NCI-H345 (cell line): ENCODE measurements at regions not wholly inside any gene's neighbourhood (a gene's known extent, or its start where the extent isn't known, plus 50 kb on each side); places are given as distances from the start of the nearest gene placed in this dataset.
"Not testable (repeated sequence)": the region's sequence is repeated elsewhere in the genome, so short reads cannot be mapped to it uniquely, and the experiment has no call there.

Experiments used
- DNase-seq: peaks from one replicate; lab custom pipeline; 2025; lab: John Stamatoyannopoulos, UW

DNA sequence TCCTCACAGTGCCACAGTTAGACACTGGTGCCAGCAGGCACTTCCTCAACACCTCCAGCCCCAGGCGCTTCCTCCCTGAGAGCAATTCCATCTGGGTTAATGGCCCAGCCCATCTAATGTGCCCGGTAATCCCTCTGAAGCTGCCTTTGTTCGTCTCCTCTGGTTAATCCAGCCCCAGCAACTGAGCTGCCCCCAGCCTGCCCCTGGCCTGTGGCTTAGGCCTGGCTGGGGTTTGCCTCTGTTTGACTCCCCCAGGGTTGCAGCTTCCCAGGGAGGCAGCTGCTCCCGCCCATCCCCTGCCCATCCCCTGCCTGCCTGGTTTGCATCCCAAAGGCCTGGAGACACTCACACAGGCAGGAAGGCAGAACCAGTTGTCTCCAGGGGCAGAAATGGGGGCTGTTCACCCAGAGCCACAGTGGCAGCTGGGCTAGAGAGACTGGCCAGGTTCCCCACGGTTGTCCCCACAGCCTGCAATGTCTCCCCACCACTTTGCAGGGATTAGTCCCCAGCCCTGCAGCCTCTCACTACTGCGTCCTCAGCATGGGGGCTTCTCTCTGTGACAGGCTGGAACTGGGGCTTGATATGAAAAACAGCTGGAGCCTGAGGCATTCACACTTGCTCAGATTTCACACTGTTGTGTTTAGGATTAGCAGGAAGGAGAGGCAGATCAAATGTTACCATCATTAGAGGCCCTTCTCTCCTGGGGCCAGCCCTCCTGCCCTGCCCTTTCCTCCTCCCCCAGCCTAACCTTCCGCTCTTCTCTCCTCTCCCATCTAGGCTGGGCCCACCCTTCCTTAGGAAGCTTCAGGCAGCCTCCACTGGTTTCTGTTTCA is 120.2 kb downstream of the TLR5 start:
- DNase-seq = peak; percentile 81

DNA sequence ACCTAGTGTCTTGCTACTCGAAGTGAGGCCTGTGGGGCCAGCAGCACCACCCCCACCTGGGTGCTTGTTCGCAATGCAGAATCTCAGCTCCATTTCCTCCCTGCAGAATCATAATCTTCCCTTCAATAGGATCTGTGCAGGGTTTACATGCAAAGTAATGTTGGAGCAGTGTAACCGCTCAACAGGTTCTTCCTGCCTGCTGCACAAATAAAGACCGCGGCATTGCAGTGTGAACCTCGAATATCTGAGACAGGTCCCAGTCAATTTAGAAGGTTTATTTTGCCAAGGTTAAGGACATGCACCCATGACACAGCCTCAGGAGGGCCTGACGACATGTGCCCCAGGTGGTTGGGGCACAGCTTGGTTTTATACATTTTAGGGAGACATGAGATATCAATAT is 119.2 kb downstream of the TLR5 start:
- no peak for DNase-seq

DNA sequence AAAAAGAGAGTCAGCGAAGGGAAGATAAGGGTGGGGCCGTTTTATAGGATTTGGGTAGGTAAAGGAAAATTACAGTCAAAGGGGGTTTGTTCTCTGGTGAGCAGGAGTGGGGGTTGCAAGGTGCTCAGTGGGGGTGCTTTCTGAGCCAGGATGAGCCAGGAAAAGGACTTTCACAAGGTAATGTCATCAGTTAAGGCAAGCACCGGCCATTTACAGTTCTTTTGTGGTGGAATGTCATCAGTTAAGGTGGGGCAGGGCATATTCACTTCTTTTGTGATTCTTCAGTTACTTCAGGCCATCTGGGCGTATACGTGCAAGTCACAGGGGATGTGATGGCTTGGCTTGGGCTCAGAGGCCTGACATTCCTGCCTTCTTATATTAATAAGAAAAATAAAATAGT is 118.6 kb downstream of the TLR5 start:
- DNase-seq = not testable (repeated sequence)

DNA sequence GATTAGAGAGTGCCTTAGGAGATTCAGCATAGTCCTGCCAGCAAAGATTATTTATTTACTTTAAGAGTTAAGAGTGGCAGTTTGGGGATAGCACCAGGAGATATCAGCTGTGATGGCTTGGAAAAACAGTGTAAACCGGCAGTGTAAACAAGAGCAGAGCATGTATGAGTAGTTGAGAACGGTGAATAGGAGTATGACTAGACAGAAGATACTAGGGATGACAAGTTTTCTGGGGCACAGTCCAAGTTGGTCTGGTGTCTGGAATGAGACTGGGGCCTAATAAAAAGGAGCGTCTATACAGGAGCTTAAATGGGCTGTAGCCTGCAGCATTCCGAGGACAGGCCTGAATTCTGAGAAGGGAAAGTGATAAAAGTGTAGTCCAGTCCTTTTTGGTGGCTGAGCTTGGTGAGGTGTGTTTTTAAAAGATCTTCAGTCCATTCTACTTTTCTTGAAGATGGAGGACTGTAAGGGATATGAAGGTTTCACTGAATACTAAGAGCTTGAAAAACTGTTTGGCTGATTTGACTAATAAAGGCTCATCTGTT is 117.8 kb downstream of the TLR5 start:
- DNase-seq = not testable (repeated sequence)

DNA sequence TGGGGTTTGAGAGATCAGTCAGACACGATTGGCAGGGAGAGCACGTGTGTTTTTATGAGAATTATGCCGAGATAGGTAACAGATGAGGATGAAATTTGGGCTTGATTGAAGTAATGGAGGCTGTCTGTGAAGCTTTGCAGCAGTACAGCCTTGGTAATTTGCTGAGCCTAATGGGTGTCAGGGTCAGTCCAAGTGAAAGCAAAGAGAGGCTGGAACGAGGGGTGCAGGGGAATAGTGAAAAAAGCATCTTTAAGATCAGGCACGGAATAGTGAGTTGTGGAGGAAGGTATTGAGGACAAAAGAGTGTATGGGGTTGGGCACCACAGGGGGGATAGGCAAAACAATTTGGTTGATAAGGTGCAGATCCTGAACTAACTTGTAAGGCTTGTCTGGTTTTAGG is 116.4 kb downstream of the TLR5 start:
- not testable (repeated sequence) for DNase-seq

DNA sequence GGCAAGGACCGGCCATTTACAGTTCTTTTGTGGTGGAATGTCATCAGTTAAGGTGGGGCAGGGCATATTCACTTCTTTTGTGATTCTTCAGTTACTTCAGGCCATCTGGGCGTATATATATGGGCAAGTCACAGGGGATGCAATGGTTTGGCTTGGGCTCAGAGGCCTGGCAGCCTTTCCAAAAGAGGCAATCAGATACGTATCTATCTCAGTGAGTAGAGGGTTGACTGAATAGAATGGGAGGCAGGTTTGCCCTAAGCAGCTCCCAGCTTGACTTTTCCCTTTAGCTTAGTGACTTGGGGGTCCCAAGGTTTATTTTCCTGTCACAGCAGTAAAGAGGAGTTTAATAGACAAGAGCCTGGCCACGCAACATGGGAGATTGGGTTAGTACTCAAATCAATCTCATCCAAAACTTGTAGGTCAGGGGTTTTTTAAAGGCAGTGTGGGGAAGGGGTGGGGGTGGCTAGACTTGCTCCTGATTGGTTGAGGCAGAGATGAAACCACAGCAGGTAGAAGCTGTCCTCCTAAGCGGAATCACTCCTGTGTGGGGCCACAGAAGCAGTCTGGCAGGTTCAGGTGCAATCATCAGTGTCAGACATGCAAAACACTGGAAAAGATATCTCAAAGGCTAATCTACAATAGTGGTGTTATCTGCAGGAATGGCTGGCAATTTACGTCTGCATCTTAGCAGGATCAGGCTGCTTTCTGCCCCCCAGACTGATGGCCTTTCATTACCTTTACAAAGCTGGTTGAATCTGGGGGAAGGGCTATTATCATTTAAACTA is 112.9 kb downstream of the TLR5 start:
- no peak for DNase-seq

DNA sequence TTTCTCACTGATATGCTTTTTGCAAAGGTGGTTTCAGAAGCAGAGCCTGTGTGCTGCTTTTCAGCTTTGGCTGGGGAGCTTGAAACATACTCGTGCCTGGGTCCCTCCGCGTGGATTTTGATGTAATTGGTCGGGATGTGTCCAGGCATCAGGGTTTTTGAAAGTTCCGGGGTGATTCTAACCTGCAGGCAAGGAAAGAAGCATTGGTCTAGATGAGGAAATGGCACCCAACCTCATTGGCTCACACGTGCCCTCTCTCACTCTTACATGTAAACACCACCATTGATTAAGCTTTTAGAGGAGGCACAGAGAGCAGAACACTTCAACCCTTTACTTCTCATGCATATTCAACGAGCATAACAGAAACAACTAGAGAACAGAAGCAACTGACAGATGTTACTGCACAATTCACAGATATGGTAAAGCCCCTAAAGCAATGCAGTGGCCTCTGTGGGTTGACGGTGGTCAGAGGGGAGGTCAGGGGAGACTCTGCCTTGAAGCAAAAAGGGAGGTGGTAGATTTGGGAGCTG is 112.1 kb downstream of the TLR5 start:
- DNase-seq = no peak

DNA sequence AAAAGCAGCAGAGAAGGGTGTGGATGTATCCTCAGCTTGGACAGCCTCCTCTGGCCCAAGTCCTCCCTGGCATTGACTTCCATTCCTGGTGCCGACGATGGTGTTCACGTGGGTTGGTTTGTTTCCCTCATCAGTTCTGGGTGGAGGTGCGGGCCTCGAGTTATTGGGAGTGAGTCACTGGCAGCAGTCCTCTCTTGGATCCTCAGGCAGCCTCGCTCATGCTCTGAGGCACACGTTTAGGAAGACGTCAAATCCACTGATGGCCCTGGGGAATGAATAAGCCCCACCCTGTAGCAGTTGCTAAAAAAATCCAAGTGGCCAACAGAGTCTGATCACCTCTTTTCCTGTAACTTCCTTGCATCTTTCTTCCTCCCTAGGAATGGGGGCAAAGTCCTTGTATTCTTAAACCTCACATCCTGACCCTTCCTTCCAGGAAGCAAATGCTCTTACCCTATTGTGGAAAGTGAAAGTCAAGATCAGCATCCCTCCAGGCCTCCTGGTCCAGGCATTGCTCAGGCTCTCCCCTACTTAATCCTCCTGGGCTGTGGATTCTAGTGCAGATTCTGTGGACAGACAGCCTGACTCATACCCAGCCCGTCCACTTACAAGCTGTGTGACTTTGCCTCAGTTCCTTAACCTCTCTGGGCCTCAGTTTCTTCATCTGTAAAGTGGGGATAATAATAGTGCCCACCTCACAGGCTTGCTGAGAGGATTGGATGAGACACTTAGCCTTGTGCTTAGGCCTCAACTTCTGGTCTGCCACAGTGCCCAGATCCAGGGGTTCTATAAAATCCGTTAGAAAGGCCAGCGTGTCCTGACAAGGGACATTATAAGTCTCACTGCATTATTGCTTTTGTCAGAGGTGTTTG is 111.1 kb downstream of the TLR5 start:
- no peak for DNase-seq

DNA sequence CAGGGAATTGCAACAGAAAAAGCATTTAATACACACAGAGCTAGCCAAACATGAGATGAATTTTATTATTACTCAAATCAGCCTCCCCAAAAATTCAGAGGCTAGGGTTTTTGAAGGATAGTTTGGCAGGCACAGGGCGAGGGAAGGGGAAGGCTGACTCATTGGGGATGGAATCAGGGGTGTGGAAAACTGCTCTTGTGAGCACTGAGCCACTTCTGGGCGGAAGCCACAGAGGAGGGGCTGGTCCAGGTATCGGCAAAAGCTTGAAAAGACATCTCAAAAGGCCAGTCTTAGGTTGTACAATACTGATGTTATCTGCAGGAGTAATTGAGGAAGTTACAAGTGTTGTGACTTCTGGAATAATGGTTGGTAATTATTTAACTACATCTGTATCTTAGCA is 109.4 kb downstream of the TLR5 start:
- DNase-seq = no peak

DNA sequence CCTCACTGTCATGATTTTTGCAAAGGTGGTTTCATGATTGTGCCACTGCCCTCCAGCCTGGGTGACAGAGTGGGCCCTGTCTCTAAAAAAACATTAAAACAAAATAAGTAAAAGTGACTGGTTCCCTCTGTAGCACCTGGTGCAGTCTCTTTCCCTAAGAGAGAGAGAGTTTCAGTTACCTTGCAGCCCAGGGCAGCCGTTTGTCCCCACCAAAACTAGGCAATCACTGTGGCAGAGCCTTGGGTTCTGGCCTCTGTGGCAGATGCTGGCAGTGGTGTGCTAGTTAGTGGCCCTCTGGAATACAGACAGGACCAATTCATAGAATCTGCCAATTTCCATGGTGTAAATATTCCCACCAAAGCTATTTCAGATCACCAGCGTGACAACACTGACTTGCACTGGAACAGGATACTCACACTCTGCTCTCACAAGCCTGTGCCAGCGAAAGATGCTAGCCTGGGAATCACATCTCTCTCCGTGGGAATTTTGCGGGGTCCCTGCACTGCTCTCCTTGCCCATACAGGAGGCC is 108.7 kb downstream of the TLR5 start:
- DNase-seq = no peak

DNA sequence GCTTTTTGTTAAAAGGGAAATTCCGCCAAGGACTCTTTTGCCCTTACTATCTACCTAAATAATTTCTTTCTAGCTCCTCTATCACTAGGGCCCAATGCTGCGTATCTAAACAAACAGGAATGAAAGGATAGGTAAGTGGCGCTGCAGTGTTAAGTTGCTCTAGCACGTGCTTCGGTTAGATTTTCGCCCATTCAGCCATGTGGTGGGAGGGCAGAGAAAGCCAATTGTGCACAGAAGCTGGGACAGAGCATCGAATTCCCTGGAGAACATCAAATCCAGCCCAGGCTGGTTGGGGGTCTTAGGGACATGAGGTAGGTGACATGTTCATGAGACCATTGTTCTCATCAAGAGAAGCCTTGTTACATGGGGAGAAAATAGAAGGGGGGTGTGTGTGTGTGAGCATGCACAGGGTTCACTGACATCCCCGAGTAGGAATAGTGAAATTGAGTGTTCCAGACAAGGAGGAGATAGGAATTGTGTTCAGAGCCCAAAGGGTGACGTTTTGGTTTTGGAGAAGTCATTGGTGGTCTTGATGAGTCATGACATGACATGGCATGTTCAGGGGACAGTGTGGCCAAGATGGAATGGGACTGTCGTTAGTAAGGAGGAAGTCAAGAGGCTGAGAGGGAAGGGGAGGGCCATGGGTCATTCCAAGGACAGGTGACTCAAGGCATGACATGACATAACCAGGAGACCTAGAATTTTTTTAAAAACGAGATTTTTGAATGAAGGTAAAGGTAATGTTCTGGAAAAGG is 107.1 kb downstream of the TLR5 start:
- peak; percentile 63 for DNase-seq

DNA sequence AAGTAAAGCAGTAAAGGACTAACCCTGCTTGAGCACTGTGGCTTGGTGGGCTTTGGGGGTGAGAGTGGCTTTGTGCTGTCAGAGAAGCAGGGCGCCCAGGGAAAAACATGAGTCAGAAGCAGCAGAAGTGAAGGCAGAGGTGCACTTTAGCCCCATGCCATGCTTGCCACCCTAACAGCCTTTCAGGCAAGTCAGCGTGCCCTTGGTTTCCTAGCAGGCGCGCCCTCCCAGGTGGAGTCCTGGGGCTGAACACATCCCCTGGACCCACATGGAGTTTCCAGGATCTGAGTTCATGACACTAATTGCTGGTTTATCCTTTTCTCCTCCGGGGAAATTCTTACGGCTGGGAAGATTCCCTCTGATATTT is 106.6 kb downstream of the TLR5 start:
- DNase-seq = no peak

DNA sequence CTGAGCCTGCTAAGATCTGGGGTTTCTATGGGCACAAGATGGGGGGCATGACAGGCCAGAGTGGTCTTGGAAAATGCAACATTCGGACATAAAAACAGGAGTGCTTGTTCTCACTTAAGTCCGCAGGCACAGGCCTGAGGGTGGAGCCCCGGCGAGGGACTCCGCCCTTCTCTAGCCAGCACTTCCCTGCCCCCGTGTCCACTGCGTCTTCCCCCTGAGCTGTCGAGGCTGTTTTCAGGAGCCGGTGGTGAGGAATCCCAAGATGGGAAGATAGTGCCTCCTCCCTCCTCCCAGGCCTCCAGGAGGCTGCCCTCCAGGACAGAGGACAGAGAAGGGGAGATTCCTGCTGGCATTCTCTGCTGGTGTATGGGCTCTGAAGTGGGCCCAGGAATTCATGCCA is 105.2 kb downstream of the TLR5 start:
- no peak for DNase-seq

DNA sequence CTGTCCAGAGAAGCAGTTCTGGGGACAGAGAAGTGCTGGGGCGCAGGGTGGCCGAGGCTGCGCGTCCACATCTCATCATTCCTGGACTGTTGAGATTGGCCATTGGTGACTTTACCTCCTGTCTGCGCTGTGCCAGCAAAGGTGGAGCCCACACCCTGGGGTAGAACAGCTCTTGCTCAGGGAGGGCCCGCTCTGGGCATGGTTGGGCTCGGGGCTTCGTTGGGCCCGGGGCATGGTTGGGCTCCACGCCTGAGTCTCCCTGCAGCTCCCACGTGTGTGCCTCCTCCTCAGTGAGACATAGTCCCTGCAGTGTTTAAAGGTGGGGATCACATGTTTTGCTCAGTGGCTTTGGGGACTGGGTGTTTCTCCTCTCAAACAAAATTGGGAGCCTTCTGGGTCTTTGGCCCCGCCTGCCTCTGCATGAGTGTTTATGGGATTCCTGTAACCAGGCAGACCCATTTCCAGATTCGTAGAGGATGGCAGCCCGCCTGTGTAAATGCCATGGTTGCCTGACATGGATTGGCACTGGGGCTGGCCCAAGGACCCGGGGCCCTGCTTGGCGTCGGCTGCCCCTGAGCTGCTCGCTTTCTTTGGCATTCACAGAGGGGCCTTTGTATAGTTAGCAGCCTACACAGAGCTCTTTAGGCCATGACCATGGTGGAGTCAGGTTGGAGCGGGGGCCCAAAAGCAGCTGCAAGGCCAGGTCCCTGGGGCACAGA is 104.6 kb downstream of the TLR5 start:
- DNase-seq = no peak

DNA sequence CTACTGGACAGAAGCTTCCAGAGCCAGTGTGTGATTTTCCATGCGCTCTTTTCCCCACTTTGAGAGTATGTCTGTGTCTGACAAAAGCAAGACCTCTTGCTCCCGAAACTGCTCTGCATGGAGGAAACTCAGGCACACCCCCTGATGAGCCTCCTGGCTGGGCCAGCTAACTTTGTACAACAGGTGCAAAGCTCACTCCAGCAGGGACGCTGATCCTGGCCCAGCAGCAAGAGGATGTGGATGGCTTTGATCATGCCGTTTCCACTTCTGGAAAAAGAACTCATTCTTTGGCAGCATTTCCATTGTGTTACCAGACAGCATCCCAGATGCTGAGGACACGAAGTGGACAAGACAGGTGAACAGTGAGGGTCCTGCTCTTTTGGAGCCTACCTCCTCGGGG is 103.1 kb downstream of the TLR5 start:
- peak; percentile 58 for DNase-seq

DNA sequence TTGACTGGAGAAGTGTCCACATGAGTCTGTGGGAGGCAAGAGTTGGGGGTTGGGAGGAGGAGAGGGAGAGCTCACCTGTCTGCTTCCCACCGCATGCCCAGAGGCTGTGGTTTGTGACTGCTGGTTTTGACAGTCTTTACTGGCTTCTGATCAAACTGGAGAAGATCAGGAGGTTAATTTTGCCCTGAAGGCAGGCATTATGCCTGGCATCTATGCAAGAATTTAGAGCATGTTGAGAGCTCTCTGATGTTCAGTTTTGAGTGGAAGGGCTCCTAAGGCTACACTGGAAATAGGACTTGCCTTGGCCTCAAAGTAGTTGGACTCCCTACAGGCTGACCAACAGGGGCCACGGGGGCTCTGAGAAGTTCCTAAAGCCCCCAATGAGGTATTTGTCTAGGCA is 101.6 kb downstream of the TLR5 start:
- no peak for DNase-seq

DNA sequence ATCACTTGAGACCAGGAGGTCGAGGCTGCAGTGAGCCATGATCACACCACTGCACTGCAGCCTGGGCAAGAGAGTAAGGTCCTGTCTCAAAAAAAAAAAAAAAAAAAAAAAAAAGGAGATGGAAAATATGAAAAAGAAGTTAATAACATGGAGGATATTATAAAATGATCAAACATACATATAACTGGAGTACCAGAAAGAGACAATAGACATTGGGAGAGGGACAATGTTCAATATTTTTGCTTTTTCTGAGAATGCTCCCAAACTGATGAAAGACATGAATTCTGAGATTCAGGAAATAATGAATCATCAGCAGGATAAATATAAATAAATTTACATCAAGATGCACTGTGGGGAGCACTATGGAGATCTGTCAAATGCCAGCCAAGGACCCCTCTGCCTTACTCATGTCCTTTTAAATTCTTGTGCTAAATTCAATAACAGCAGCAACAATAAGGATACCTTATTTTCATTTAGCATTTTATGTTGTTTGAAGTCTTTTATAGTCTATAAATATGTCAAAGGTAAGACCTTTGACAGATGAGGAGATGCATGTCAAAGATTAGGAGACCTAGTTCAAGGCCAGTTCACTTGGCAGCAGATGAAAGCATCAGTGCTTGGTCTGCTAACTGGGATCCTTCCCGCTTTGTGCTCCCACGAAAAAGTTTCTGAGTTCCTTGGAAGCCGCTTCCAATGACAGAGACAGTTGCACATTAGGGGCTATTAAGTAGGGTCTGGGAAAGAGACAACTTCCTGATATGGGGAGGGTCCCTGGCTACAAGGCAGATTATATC is 97.7 kb downstream of the TLR5 start:
- DNase-seq = no peak

DNA sequence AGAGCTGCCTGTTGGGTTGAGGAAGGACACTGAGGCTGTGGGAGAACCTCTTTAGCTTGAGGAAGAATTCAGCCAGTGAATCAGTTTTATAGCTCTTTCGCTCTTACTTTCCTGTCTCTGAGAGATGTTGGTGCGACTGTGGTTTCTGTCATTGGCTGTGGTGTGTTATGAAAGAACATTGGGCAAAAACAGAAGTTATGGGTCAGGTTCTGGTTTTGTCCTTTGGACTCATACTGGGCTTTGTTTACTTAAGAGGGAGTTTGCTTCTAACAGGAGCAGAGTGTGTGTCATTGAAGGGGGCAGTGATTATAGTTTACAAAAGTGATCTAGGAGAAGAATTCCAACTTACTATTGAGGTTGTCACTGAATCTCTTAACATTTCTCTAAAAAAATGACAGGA is 97.0 kb downstream of the TLR5 start:
- no peak for DNase-seq

DNA sequence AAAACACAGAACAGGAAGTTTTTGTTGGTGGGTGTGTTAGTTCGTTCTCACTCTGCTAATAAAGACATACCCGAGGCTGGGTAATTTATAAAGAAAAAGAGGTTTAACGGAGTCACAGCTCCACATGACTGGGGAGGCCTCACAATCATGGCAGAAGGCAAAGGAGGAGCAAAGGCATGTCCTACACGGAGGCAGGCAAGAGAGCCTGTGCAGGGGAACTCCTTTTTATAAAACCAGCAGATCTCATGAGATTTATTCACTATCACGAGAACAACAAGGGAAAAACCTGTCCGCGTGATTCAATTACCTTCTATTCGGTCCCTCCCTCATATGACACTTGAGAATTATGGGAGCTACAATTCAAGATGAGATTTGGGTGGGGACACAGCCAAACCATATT is 96.6 kb downstream of the TLR5 start:
- not testable (repeated sequence) for DNase-seq
